Inflammatory macrophage (primary cell): ENCODE measurements at regions not wholly inside any gene's neighbourhood (a gene's known extent, or its start where the extent isn't known, plus 50 kb on each side); places are given as distances from the start of the nearest gene placed in this dataset.
"Not testable (repeated sequence)": the region's sequence is repeated elsewhere in the genome, so short reads cannot be mapped to it uniquely, and the experiment has no call there.

Experiments used
- DNase-seq, 2 donors: peaks; one replicate each; pipeline ENCODE4 v3.0.0-alpha.2; 2020 to 2022

DNA sequence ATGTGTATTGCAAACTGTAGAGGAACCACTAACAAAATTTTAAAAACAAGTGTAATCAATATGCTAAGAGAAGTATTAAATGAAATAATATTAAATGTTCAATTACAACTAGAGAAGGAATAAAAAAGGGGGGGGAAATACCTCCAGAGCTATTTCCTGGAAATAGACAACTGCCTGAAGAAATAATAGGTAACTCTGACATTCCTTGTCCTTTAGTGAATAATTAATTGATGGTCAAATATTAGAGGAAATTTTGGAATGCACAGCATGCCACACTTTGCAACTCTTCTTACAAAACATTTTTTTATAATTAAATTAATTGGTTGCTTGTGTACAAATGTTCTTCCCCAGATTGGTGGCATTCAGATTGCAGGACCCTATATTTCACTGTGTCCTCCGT, 342.6 kb upstream of the COL8A1 start:
- DNase-seq: no peak

DNA sequence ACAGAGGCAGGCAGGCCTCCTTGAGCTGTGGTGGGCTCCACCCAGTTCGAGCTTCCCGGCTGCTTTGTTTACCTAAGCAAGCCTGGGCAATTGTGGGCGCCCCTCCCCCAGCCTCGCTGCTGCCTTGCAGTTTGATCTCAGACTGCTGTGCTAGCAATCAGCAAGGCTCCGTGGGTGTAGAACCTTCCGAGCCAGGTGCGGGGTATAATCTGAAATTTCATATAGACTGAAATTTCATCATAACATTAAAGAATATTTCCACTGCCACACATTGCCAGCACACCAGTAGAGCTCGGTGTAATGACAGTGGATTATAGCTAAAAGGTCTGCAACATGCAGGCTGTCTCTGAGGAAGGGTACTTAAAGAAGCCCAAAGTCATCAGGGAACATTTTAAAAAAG, 344.3 kb upstream of the COL8A1 start:
- not testable (repeated sequence) for DNase-seq

DNA sequence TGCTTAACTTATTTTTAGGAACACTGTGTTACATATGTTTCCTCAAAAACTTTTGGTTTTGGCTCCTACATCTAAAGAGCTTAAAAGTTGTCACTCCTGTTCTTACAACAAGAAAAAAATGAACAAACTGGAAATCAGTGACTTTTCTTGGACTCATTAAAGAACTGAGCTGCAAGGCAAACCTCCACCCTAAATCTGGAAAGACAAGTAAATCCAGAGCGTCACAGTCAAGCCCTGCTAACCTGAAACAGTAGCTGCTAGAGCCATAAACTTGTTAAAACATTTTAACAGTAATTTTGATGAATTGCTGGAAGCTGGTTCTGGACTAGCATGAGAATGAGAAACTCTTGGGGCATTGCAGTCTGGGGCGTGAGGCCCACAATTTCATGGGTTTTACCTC, 350.5 kb upstream of the COL8A1 start:
- no peak for DNase-seq

DNA sequence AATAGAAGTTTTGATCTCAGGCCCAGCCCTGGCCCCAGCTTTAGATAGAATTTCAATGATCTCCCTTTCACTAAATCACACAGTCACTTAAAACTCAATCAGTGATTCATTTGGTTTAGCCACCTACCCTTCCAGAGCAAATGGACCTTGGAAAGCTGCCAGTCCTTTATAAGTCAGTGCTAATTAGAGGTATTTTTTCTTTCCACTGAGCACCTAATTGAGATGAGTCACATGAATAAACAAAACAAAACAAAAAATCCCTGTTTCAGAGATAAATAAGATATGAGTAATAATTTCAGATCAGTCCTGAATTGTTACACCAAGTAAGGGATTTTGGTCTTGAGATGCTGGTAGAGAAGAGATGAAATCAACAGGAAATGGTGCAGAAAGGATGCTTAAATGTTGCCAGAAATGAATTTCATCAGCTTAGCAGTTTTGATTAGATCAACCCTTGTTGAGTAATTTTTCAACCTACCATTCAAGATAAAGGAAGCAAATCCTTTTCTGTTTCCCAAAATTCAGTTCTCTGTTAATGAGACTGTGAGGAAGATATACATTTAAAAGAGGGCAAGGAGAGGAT, 352.0 kb upstream of the COL8A1 start:
- DNase-seq: no peak

DNA sequence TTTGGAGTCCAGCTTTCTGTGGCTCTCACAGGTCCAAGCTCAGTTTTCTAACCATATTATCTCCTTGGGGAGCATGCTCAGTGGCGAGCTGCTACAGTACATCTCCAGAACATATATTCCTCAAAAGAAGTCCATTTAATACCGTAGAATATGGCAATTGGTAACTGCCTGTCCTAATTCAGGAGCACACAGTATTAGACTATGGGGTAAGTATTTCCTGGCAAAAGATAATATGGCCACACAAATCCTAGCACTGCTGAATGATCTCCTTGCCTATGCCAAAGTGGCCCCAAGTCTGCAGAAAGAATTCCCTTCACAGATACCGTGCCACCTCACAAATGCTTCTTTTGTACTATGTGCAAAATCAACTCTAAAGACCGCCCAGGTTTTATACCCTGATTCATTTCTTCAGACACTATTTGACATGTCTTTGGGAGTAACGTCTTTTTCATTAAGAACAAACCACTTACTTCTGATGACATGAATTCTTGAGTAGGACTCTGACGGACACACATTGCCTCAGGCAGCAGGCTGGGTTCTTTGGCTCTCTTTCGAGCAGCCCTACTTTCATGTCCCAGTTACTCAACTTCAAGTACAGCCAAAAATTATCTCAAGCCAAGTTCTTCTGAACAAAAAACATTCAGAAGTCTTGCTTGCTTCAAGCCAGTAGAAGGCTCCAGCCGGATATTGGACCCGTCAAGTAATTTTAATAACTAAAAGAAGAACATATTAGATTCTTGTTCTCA, 368.3 kb upstream of the DCBLD2 start:
- DNase-seq: no peak

DNA sequence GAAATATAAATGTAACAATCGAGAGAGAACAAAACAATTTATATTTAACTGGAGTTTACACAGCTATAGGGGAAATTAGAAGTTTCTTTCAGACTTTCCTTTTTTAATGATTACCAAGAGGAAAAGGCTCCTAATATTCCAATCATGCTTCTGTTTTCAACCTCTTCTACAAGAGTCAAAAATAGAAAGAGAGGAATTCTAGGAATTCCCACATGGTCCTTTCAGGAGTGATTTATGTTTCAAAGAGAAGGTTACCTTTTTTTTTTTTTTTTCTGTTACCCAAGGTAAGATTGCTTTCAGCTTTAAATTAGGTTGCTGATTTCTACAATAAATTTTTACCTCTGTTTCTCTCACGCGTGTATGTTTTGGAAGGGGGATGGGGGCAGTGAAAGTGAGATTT, 355.3 kb upstream of the DCBLD2 start:
- DNase-seq: no peak

DNA sequence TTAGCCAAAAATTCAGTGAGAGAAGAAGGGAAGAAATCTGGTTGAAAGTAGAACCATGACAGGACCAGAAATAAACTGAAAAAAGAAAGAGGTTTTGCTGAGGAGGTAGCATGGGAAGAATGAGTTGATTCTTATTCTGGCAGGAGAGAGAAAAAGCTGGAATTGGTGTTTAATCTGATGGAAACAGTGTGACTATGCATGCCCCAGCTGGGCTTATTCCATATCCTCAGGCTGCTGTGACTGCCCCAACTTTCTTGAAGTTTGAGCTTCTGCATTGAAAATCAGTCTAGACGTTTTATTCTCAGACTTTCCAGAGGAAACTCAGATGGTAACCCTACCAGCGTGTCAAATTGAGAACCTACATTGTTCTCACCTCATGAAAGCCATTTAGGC, 352.5 kb upstream of the DCBLD2 start:
- DNase-seq: no peak

DNA sequence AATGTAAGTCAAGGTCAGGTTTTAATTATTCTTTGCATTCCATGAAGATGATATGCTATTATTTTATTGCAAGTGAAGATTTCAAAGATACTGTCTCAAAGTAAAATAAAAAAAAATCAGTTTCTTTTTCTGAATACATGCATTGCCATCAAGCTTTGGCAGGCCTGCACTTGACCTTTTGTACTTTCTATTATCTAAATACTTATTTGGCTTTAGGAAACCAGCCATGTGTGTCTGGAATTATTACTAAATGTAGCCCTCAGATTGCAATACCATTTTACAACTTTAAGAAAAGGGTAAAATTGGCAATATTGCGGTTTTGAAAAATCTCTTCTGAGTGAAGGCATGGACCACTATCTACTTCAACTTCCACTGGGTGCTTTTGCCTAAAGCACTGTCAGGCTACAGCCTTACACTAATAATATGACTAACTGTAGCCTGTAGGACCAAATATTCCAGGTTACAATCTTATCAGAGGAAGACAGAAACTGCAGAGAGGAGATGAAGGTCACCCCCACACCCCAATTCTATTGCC, 349.4 kb upstream of the DCBLD2 start:
- no peak for DNase-seq

DNA sequence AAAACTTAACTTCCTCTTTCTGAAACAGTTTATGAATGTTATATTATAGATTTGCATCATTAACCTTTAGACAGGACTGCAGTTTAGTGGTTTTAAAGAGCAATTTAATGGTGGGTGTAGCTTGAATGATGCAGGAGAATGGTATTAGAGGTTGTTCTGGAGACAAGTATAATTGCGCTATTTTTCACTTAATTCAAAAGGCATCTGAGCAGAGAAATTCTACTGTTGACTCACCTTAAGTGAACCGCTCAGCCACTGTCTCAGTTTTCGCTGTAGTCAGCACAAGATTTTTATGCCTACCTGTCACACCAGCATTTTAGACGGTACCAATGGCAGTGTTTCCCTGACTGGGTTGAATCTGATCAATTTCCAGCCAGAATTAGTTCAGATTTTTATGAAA, 348.8 kb upstream of the DCBLD2 start:
- no peak for DNase-seq

DNA sequence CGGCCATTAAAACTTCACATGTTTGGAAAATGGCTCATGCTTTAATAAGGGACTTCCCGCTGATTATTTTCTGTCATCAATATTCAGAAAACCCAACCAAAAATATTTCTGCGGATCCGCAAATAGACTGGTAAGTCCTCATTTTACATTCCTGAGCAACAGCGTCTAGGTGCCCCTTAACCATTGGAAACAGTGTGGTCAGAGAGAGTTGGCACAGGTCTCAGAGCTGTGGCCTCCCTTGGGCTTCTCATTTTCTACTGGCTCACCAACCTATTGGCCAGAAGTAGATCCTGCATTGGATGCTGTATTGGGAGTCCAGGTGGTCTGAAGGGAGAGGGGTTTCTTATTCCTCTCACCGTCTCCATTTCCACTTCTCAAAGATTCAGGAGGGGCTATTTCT, 348.1 kb upstream of the DCBLD2 start:
- DNase-seq: no peak

DNA sequence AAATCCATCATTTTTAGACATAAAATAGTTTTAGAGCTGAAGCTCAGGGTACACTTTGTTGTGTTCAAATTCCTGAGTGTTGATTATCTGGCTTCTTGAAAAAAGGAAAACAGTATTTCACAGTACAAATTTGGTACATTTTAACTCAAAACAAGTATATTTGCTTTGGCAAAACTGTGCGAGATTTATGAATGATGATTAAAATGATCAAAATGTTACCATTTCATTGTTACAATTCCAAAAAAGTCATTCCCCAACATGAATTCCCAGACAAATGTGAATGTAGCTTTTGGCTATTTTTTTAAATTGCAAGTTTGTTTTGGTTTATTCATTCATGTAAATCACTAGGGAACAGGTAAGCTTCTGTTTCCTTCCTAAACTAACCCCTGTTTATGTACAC, 347.4 kb upstream of the DCBLD2 start:
- no peak for DNase-seq

DNA sequence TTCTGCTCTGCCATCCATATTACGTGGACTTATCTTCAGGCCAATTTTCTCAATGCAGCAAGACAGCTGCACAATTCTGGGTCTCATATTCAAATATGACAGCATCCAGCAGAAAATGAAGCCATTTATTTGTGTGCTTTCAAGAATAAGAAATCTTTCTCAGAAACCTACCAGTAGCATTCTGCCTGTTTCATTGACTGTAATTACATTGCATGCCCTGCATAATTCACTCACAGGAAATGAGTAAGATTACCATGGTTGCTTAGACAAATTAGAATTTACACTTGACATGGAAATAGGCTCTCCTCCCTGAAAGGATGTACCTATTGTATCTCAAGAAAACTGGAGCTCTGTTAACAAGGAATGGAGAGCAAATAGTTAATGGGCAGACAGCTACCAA, 346.6 kb upstream of the DCBLD2 start:
- DNase-seq: no peak

DNA sequence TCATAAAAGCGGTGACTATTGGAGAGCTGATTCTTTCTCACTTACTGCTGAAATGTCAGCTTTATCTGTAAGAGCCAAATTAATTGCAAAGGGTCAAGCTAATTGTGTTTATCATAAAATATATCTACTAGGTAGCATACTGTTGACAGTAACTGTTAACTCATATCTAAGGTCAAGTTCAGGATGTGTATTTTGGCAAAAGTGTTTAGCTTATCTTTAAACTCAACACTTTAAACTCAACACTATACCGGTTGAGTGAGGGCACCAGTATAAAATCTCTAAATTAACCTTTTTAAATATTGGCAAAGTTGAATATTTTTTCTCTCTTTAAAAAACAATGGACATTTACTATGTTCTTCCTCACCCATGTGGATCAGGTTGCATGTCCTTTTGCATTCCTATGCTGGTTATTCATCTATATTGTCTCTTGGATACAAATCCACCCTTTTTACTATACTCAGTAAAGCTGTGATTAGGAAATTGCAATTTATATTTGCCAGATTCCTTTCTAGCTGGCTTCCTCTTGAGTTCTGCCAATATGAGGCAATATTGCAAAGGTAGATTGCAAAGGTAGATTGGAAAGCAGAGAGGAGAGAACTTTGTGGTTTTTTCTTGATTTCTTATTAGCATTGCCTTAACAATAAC, 344.6 kb upstream of the DCBLD2 start:
- no peak for DNase-seq

DNA sequence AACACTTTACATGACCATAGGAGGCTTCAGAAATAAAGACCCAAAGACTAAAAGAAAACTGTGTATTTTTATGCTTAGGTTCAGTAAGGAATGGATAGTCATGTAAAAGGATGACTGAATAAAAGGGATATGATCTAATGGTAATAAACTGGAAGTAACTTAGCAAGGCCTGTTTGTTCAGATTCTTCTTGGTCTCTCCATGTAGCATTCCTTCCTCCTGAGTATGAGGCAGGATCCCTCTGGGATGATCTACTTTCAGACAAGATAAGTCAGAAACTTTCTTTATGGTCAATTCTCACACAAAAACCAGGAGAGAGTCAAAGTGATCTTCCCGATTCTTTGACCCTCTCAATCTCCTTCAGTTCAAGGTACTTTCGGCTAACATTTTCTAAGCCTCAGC, 340.8 kb upstream of the DCBLD2 start:
- DNase-seq: no peak

DNA sequence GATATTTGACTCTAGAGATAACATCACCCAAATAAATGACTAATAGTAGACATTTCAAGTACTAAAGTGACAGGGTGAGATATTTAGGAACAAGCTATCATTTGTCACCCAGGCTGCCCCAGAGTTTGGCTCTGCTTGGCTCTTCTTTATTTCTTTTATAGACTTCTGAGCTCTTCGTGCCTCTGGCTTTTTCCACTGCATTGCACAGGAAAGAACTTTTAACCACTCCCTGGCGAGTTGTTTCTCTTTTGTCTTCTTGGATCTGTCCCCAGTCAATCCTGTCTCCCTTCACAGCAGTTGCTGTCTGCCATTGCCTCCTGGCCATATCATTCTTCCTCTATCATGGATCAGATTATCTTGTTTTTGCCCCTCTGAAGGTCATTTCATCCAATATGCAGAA, 339.2 kb upstream of the DCBLD2 start:
- DNase-seq: no peak

DNA sequence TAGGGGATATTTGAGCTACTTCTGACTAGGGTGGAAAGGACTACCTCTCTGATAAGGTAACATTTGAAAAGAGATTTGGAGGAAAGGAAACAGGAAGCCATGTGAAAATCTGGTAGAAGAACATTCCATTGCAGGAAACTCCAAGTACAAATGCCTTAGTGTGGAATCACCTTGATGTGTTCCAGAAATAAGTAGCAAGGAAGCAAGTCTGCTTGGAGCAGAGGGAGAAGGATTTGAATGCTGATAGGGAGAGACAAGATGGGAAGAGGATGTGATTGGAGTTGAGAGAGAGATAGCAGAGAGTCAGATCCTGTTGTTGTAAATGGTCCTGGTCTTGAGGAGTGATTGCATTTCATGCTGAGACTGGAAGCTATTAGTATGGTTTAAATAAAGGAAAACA, 335.1 kb upstream of the DCBLD2 start:
- no peak for DNase-seq

DNA sequence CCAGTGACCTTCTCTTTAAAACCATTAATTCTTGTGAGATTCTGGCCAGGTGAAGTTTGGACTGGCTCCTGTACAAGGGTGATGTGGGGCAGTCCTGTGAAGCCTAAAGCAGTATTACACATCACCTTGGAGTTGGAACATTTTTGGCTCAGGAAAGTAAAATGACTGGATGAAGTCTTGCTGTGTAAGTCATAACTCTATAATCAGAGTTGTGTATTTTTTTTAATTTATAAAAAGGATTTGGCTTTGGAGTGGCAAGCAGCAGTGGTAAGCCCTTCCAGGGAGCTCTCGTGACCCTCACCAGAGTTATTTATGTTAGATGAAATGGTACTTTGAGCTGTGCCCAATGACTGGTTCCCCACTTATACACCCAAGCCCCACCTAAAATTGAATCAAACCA, 331.2 kb upstream of the DCBLD2 start:
- no peak for DNase-seq

DNA sequence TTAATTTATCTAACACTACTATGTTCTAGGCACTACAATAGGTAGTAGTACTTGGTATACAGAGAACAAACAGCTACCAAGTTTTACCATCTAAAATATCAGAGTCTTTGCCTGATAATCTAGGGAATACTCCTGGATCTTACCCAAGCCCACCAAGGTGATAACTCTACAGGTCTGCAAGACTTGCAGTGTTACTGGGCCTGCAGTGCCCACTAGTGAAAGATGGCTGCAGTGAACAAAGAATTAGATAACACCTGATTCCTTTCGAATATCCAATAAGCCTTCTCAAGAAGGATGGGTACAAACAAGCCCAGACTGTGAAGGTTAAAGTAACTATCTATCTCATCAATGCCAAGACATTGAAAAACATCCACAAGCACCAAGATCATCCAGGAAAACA, 317.0 kb upstream of the DCBLD2 start:
- DNase-seq: no peak

DNA sequence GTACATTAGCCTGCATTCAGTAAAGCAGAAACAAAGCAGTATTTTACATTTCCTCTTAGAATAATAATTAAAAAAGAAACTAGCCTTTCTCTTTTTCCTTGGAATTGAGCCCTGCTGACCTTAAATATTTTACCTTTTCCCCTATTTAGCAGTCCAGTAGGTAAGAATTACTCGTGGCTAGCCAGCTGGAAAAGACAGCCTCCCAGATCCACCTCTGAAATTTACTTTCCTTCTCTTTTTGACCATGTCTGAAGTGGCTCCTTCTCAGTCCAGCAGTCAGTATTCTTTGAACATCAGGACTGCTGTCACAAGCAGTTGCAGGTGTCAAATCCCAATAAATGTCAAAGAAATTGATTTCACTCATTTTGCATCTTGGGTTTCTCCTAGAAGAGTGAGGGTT, 311.5 kb upstream of the DCBLD2 start:
- no peak for DNase-seq

DNA sequence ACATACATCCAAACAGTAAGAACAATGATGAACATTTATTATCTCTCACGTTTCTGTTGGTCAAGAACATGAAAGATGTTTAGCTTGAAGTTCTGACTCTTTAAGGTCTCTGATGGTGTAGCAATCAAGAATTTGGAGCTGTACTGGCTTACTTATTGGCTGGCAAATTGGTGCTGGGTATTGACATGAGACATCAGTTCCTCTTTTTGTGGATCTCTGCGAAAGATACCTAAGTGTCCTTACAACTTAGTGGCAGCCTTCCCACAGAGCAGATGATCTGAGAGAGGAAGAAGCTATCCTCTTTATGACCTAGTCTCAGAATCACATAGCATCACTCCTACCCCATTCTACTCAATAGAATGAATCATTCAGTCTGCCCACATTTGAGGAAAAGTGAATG, 309.8 kb upstream of the DCBLD2 start:
- no peak for DNase-seq

DNA sequence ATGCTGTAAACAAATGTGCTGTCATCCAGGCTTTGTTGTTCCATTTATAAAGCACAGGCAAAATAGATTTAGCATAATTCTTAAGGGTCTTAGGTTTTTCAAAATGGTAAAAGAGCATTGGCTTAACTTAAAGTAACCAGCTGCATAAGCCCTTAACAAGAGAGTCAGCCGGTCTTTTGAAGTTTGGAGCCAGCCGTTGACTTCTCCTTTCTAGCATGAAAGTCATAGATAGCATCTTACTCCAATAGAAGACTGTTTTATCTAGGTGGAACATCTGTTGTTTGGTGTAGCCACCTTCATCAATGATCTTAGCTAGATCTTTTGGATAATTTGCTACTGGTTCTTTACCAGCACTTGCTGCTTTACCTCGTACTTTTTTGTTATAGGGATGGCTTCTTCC, 297.5 kb upstream of the DCBLD2 start:
- DNase-seq: no peak

DNA sequence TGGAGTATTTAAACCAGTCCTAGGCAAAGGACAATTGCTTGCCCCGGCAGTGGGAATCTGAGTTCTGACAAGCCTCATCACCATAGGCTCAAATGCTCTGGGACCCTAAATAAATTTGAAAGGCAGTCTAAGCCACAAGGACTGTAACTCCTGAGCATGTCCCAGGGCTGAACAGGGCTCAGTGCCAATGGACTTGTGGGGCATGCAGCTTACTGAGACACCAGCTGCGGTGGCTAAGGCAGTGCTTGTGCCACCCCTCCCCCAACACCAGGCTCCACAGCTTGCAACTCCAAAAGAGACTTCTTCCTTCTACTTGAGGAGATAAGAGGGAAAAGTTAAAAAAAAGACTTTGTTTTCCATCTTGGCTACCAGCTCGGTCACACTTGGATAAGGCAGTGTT, 289.7 kb upstream of the DCBLD2 start:
- no peak for DNase-seq

DNA sequence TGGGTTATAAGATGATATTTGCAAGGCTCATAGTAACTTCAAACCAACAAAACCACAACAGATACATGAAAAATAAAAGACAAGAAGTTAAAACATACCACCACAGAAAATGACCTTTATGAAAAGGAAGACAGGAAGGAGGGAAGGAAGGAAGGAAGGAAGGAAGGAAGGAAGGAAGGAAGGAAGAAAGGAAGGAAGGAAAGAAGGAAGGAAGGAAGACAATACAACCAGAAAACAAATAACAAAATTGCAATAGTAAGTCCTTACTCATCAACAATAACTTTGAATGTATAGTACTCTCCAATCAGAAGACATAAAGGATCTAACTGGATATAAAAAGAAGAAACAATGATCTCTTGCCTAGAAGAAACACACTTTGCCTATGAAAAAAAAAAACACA, 287.4 kb upstream of the DCBLD2 start:
- DNase-seq: no peak

DNA sequence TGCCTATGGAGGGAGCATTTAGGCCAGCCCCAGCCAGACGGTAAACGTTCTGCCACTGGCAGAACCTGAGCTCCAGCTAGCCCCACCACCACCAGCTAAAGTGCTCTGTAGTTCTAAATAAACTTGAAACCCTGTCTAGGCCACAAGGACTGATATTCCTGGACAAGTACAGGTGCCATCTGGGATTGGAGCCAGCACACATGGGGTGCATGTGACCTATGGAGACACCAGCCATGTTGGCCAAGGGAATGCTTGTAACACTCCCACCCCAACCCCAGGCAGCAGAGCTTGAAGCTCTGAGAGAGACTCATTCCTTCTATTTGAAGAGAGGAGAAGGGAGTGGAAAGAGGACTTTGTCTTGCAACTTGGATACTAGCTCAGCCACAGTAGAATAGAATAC, 284.5 kb upstream of the DCBLD2 start:
- no peak for DNase-seq
